Keratinocyte (primary cell): ENCODE measurements at regions not wholly inside any gene's neighbourhood (a gene's known extent, or its start where the extent isn't known, plus 50 kb on each side); places are given as distances from the start of the nearest gene placed in this dataset.

Experiments
- CTCF ChIP-seq, 3 experiments: IDR thresholded peaks in 1 of 3; conservative IDR thresholded peaks in 1 of 3; optimal IDR thresholded peaks in 1 of 3; 2 replicates in 2 of 3; 3 replicates in 1 of 3; pipeline versions ENCODE3 to v1.5.1; 2011; ENCODE audit warnings: low read length in 3 of 3, mild to moderate bottlenecking in 3 of 3, moderate library complexity in 2 of 3, control low read depth in 1 of 3, inconsistent platforms in 1 of 3; ENCODE audit not compliant: insufficient read depth in 2 of 3; ENCODE audit errors: extremely low read depth in 1 of 3
- EZH2 ChIP-seq: IDR thresholded peaks from one replicate; pipeline ENCODE4 v1.6.1; 2012; ENCODE audit warnings: inconsistent platforms, mild to moderate bottlenecking, low read length, moderate library complexity

DNA sequence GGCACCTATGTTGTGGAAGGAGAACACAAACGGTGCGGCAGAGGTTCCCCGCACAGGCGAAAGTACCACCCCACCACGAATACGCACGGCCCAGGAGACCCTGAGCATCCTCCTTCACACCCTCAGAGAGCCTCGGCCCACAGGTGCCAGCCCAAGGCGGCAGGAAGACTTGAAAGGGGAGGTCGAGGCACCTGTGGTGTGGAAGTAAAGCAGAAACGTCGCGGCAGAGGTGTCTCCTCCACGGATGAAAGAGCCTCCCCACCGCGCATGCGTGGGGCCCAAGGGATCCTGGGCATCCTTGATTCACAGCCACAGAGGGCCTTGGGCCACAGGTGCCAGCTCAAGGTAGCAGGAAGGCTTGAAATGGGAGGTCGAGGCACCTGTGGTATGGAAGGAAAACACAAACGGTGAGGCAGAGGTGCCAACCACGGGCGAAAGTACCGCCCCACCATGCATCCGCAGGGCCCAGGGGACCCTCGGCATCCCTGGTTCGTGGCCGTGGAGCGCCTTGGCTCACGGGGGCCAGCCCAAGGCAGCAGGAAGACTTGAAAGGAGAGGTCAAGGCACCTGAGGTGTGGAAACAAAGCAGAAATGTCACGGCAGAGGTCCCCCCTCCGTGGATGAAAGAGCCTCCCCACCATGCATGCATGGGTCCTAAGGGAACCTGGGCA is 380.1 kb downstream of the ALG10 start:
- TF ChIP-seq CTCF (optimal IDR thresholded peaks at IDR 0.05 in 1 of 3, IDR thresholded peaks at IDR 0.05 in 1 of 3, conservative IDR thresholded peaks at IDR 0.05 in 1 of 3; ENCODE audit: extremely low read depth in 1 of 3, insufficient read depth in 2 of 3, low read length in 3 of 3) (no peak), EZH2 (no peak)
